GM20000 (cell line): ENCODE measurements at regions not wholly inside any gene's neighbourhood (a gene's known extent, or its start where the extent isn't known, plus 50 kb on each side); places are given as distances from the start of the nearest gene placed in this dataset.

ENCODE experiments used
- DNase-seq: peaks from one replicate; pipeline ENCODE4 v3.0.0; 2012; ENCODE audit warnings: low spot score
- TF ChIP-seq, protein P1 (sequence below): IDR thresholded peaks from 2 replicates; pipeline ENCODE4 v1.5.1; 2012; ENCODE audit warnings: mild to moderate bottlenecking, control low read depth; ENCODE audit errors: extremely low read depth, missing control alignments

DNA sequence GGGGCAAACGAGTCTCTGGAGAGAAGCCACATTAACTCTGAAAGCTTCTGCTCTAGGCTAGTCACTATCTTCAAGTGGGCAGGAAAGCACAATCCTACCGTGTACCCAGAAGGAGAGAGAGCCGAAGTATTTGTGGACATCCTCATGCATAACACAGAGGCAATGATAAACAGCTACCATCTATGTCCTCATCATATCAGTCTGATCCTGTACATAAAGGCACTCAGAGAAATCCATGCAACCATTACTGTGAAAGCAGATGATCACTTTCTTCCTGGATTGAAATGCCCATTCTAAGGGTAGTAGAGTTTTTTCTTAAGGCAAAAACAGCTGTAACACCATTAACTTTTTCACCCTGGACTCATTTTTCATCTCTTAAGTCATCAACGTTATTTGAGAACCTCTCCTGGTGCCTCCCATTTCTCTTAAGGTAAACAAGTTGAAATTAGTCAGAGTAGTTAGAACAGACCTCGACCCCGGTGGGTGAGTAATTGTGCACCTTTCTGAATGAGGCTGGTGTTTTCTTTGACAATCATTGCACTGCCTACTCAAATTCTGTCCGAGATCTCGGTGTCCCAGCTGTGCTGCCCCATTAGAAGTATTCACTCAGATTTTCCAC is 327.4 kb downstream of the SHQ1 start:
- TF ChIP-seq, protein P1, sequence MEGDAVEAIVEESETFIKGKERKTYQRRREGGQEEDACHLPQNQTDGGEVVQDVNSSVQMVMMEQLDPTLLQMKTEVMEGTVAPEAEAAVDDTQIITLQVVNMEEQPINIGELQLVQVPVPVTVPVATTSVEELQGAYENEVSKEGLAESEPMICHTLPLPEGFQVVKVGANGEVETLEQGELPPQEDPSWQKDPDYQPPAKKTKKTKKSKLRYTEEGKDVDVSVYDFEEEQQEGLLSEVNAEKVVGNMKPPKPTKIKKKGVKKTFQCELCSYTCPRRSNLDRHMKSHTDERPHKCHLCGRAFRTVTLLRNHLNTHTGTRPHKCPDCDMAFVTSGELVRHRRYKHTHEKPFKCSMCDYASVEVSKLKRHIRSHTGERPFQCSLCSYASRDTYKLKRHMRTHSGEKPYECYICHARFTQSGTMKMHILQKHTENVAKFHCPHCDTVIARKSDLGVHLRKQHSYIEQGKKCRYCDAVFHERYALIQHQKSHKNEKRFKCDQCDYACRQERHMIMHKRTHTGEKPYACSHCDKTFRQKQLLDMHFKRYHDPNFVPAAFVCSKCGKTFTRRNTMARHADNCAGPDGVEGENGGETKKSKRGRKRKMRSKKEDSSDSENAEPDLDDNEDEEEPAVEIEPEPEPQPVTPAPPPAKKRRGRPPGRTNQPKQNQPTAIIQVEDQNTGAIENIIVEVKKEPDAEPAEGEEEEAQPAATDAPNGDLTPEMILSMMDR = no peak
- DNase-seq = peak; percentile 34

DNA sequence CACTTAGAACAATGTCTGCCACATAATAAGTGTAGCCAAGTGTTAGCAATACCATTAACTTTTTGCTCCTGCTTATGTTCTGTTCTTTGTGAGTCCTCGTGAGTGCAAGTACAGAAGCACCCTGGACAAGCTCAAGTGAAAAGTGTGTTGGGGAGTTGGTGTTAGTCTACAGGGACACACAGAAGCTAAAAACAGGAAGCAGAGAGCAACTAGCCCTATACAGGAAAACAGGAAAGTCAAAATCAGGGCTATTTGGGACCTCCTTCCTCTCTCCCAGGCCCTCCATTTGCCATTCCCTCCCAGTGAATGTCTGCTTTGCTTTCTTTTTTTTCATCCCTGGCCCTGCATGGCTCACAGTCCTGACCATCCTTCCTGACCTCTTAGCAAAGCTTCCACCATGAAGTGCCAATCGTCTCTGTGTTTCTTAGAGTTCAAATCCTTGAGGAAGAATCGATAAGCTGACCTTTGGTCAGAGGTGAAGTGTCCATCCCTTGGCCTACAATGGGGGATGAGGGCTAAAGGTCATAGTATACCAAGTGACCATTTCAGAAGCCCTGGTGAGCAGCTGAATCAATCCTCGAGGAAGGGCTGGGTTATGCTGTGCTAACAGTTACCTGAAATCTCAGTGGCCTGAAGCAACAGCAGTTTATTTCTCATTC is 328.2 kb downstream of the SHQ1 start:
- DNase-seq = no peak
- TF ChIP-seq, protein P1 = no peak

DNA sequence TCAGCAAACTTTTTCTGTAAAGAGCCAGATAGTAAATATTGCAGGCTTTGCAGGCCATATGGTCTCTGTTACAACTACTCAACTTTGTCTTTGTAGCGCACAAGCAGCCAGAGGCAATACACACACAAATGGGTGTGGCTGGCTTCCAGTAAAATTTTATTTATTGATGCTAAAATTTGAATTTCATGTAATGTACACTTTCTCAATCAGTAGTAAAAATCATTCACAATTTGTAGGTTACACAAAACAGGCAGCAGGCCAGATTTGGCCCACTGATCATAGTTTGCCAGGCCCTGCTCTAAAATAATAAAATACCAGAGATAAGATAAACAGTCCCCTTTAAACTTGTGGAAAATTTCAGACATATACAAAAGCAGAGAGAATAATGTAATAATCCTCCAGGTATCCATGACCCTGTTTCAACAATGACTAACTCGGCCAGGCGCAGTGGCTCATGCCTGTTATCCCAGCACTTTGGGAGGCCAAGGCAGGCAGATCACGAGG is 330.3 kb downstream of the SHQ1 start:
- TF ChIP-seq, protein P1 = no peak
- DNase-seq = no peak

DNA sequence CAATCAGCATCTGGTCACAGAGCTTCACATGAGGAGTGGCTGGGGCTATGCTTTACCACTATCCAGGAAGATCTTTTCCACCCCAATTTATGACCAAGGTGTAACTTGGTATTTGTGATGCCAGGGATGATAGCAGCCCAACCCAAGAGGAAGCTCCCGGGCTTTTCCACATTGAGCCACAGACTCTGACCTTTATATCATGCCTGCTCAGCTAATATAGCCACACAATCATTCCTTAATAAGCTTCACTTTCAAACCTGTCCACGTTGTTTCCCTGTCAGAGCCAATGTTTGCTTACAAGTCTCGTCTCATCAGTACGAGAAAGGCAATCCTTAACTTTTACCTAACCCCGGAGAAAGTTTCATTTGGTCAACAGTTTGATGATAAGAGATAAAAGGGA is 330.9 kb downstream of the SHQ1 start:
- TF ChIP-seq, protein P1 = no peak
- no peak for DNase-seq

DNA sequence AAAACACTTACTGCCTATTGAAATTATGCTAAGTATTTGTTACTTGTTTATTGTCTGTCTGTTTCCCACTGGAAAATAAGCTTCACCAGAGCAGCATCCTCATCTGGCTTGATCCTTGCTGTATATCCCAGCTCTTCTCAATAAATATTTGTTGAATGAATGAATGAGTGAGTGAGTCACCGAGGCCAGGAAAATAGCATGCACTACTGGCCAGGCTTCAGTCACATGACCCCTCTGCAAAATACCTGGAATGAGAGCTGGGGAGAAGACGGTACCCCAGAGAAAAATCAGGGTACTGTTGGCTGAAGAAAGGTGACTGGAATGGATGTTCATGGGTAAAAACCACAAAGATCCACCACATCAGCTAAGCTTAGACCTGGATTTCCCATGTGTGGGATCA is 331.9 kb downstream of the SHQ1 start:
- DNase-seq = no peak
- TF ChIP-seq, protein P1 = no peak

DNA sequence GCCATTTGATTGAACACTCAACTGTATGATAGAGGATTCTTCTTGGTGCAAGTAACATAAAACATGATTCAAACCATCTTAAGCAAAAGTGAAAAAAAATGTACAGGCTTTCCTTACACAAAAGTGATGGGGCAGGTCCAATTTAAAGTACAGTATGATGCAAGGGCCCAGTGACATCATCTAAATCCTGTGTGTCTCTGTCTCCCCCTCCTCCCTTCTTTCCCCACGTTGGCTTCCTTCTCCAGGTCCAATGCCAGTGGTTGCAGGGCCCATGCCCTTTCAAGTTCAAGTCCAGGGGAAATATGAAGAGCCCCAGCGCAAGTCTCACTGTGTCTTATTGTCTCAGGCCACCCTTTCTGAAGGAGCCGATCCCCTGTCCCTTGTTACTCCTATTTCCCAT is 332.3 kb downstream of the SHQ1 start:
- TF ChIP-seq, protein P1 = no peak
- no peak for DNase-seq

DNA sequence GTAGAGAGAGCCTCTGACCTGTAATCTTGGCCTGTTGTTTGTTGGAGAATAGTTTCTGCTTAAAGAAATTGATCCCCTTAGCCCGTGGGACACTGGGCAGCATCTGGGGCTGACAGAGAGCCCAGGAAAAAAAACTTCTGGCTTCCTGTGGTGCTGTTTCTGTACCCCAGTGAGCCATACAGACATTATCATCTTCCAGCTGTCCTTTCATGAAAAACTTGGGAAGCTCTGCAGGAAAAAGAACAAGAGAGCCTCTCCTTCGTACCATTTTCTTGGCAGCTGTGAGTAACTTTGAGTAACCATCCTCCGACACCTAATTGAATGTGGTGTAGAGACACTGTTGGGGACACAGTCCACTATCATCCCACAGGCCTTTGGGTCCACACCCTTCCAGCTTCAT is 333.0 kb downstream of the SHQ1 start:
- TF ChIP-seq, protein P1 = no peak
- no peak for DNase-seq
